ENCODE measurements at regions not wholly inside any gene's neighbourhood (a gene's known extent, or its start where the extent isn't known, plus 50 kb on each side); places are given as distances from the start of the nearest gene placed in this dataset.

DNA sequence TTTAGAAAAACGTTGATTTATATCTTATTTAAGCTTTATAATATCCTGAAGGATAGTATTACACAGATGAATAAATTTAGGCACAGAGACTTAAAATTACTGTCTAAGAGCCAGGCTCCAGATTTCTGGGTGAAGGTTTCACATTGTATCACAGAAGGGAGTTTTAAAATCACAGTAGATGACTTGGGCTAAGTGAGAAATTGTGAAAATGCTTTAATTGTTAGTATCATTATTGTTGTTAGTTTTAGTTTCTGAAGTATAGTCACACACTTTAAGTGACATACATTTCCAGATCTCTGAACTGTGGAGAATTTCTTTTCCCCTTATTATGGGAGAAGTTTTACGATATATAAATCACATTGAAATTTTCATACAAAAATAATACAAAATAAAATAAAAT, 83.5 kb downstream of the NDUFS5 start:
- DNase-seq, result no peak

GRCh38 chr1:39110325-39110851, 84.2 kb downstream of the NDUFS5 start:
- DNase-seq, result no peak

DNA sequence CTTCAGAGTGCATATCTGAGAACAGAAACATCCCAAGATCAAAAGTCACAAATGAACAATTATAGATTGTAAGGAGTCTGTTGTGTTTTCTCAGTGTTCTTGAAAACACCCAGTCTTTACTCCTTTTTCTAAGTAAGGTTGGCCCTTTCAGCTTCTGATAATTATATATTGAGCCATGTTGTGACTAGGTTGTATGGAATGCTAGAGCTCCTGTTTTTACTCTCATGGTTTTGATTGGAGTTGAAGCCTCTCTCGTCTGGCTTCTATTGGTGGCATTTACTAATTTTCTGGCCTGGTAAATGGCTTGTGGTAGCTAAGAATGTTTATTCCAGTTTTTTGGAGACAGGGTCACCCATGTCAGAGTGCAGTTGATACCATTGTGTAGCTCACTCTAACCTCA, 84.7 kb downstream of the NDUFS5 start:
- DNase-seq, result no peak

DNA sequence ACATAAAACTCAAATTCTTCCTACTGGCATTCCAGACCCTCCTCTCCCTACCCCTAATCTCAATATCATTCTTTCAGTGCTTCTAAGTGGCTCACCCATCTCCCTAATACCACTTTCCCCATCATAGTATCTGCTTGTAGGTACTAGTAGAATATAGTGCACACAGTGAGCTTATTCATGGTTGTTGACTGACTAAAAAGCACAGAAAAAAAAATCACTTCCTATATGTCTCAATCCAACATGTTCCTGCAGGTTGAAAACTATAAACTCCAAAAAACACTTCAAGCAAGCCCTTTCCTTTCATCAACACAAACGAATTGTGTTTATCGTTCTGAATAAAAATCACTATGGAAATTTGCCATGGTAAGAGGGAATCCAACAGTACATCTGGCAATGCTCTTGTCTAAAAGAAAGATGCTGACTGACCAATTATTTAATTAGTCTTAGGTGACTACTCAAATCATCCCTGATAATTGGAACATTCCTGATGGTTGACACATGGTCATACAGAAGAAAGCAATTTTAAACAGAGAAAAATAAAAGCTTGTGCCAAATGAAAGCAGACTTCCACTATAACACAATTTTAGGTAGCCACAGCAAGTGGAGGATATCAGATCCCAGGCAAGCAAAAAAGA, 87.1 kb downstream of the NDUFS5 start:
- DNase-seq, result no peak

DNA sequence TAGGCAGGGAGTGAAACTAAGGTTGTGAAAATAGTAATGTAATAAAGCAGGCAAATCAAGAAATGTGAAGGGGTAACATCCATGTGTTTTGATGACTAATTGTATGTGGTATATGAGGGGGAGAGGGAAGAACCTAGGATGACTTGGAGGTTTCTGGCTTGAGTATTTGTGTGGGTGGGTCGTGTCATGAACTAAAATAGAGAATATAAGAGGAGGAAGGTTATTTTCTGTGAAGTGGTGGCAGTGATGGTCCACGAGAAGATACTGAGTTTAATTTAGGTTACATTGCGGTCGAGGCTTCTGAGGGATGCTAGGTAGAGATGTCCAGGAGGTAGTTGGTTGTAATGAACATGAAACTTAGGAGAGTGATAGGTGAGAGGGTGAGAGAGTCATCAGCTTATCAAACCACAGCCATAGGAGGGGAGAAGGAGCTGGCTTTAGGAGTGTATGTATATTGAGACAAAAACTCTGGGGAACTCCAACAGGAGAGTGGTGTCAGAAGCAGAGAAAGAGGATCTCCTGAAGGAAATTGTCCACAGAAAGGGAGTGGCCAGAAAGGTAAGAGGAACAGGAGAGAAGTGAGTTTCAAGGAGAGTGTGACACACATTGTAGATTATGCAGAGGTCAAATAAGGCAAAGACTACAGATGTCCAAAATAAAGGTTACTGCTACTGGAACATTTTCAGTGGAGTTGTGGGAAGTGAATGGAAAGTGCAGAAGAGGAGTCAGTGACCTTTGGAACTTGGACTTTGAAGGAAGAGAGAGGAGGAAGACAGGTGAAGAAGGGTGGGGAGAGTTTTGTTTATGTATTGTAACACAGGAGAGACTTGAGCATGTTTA, 89.0 kb upstream of the MACF1 start:
- DNase-seq, result no peak

- DNase-seq, result no peak
These were observed 88.3 kb upstream of the MACF1 start for GRCh38 chr1:39116116-39116607.

GRCh38 chr1:39116860-39117728, 87.4 kb upstream of the MACF1 start:
- peak; percentile 32 for DNase-seq

GRCh38 chr1:39117899-39118450, 86.5 kb upstream of the MACF1 start:
- no peak for DNase-seq

- no peak for DNase-seq
These were observed 82.4 kb upstream of the MACF1 start for GRCh38 chr1:39122056-39122455.

GRCh38 chr1:39124282-39124681, 80.2 kb upstream of the MACF1 start:
- DNase-seq, result no peak

DNA sequence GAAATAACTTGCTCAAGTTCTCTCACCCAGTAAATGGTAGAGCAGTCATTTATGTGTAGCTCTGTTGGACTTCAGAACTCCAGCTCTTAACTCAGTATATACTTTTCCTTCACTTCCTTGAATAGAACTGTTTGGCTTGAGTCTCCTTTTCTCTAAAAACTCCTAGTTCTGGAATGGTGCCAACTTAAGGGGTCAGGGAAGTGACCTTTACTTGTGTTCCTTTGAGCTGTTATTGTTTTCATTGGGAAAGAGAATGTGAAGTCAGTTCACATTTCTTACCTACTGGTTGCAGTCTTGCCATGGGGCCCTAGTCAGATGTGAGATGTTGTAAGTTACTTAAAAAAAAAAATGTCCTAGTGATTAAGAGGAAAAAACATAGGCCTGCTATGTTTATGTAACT, 77.0 kb upstream of the MACF1 start:
- DNase-seq, result peak; percentile 29

- no peak for DNase-seq
These were observed 76.4 kb upstream of the MACF1 start for GRCh38 chr1:39128126-39128525.

DNA sequence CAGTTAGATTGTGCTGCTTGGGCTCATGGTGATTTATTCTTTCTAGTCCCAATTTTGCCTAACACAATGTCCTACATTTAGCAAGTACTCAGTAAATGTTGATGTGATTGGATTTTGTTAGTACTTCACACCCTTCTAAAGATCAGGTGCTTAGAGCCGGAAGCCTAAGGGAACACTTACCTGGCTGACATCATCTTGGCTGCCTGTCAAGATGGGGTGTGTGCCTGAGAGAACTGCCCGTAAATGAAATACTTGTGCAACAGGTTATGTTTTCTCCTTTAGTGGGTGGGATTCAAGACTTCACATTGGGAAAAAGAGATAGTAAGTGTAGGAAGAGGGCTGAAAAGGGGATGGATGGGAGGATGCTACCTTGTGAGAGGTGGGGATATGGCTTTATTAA, 75.5 kb upstream of the MACF1 start:
- peak; percentile 91 for DNase-seq

DNA sequence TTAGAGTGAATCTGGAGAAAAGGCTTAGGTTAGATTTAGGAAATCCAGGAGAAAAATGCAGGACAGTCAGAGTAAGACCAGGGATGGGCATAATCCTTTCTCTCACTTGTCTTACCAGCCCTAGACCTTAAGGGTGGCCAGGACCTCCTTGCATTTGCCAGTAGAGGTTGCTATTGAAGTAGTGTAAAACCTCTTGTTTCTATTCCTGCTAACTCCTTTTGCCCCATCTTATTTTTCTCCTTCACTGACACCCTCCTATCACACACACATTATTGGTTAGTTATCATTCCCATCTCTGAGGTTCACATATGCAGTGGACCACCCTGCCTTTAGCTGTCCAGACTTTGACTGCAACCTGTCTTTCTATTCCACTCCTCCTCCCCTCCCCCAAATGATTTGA, 75.0 kb upstream of the MACF1 start:
- peak; percentile 41 for DNase-seq

GRCh38 chr1:39130325-39130724, 74.2 kb upstream of the MACF1 start:
- DNase-seq, result no peak

- no peak for DNase-seq
These were observed 72.6 kb upstream of the MACF1 start for GRCh38 chr1:39131940-39132339.

GRCh38 chr1:39132505-39133339, 71.8 kb upstream of the MACF1 start:
- peak; percentile 98 for DNase-seq

DNA sequence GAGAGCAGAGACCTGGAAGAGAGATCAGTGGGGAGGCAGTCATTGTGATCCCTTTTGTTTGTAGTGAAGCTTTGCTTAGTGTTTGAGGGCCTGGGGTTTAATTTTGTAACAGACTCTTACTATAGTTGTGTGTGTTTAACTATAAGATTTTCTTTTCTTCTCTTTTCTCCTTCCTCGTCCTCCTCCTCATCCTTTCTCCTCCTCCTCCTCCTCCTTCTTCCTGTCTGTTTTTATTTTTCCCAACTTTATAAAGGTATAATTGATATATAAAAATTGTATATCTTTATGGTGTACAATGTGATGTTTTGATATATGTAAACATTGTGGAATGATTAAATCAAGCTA, 71.2 kb upstream of the MACF1 start:
- no peak for DNase-seq

DNA sequence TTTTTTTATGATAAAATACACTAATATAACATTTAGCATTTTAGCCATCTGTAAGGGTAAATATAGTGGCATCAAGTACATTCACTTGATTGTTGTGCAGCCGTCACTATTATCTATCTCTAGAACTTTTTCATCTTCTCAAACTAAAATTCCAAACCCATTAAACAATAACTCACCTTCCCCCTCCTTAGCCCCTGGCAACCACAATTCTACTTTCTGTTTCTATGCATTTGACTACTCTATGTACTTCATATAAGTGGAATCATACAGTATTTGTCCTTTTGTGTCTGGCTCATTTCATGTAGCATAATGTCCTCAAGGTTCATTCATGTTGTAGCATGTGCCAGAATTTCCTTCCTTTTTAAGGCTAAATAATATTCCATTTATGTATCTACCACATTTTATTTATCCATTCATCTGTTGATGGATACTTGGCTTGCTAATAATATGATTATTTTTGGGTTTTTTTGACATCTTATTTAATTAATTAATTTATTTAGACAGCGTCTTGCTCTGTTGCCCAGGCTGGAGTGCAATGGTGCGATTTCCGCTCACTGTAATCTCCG, 69.6 kb upstream of the MACF1 start:
- DNase-seq, result no peak

DNA sequence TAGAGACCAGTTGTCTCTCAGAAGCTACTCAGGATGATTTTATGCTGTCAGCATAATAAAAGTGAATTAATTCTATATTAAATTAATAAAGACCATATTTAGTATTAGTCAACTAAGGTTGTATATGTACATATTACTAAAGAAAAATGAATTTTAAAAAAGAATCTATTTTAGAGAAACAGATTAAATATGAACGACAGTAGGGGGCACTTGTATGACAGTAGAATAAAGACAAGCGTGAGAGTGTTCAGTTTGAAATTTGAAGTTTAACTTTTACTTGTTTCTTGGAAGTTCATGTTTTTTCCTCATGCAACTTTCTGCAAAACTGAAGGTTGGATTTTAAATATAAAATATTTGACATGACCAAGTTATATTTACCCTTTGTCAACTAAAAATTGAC, 67.9 kb upstream of the MACF1 start:
- no peak for DNase-seq

GRCh38 chr1:39139723-39140360, 64.7 kb upstream of the MACF1 start:
- no peak for DNase-seq
